ENCODE measurements at regions not wholly inside any gene's neighbourhood (a gene's known extent, or its start where the extent isn't known, plus 50 kb on each side); places are given as distances from the start of the nearest gene placed in this dataset.

DNA sequence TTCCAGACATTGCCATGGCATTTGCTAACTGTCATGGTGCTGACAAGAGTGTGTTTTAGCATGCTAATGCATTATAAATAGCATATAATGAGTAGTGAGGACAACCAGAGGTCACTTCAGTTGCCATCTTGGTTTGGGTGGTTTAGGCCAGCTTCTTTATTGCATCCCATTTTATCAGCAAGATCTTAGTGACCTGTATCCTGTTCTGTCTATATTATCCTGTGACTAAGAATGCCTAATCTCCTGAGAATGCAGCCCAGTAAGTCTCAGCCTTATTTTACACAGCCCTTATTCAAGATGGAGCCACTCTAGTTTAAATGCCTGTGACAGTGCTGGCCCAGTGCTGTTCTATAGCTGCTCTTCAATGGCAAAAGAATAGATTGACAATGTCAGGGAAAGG is 781.0 kb upstream of the ADGRB3 start:
- no peak for DNase-seq (ENCODE audit: extremely low read depth, insufficient read length)
- Histone ChIP-seq H3K27me3 (replicated peaks; ENCODE audit: control insufficient read depth, insufficient read depth, low read length) (no peaks in the 10 kb centered on the region), H3K4me3 (replicated peaks; ENCODE audit: low read depth, low read length) (no peak overlapping the region), H3K36me3 (ENCODE audit: control insufficient read depth, insufficient read depth, low read length) (no peaks in the 10 kb centered on the region)
- TF ChIP-seq, protein P1, sequence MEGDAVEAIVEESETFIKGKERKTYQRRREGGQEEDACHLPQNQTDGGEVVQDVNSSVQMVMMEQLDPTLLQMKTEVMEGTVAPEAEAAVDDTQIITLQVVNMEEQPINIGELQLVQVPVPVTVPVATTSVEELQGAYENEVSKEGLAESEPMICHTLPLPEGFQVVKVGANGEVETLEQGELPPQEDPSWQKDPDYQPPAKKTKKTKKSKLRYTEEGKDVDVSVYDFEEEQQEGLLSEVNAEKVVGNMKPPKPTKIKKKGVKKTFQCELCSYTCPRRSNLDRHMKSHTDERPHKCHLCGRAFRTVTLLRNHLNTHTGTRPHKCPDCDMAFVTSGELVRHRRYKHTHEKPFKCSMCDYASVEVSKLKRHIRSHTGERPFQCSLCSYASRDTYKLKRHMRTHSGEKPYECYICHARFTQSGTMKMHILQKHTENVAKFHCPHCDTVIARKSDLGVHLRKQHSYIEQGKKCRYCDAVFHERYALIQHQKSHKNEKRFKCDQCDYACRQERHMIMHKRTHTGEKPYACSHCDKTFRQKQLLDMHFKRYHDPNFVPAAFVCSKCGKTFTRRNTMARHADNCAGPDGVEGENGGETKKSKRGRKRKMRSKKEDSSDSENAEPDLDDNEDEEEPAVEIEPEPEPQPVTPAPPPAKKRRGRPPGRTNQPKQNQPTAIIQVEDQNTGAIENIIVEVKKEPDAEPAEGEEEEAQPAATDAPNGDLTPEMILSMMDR (IDR thresholded peaks at IDR 0.05; ENCODE audit: insufficient read depth, low read length, poor library complexity, severe bottlenecking): no peak

DNA sequence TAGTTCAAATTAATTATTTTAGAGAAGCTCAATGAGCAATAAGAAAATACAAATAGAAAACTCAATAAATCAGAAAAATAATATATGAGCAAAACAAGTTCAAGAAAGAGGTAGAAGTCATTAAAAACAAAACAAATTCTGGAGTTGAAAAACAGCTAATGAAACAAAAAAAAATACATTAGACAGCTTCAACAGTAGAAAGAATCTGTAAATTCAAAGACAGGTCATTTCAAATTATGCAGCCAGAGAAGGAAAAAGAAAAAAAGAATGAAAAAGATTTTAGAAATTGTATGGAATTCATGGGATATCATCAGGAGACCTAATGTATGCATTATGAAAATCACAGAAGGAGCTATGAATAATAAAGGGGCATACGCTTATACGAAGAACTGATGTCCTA is 795.3 kb upstream of the ADGRB3 start:
- H3K27me3 ChIP-seq (replicated peaks; ENCODE audit: control insufficient read depth, insufficient read depth, low read length): no peaks in the 10 kb centered on the region
- TF ChIP-seq, protein P1 (IDR thresholded peaks at IDR 0.05; ENCODE audit: insufficient read depth, low read length, poor library complexity, severe bottlenecking): no peak
- DNase-seq (ENCODE audit: extremely low read depth, insufficient read length): no peak
- no peak overlapping the region for H3K4me3 ChIP-seq (replicated peaks; ENCODE audit: low read depth, low read length)
- H3K36me3 ChIP-seq (ENCODE audit: control insufficient read depth, insufficient read depth, low read length): no peaks in the 10 kb centered on the region

GRCh38 chr6:67825201-67825895 is 809.7 kb upstream of the ADGRB3 start:
- H3K27me3 ChIP-seq (replicated peaks; ENCODE audit: control insufficient read depth, insufficient read depth, low read length): no peaks in the 10 kb centered on the region
- no peaks in the 10 kb centered on the region for H3K36me3 ChIP-seq (ENCODE audit: control insufficient read depth, insufficient read depth, low read length)
- no peak for DNase-seq (ENCODE audit: extremely low read depth, insufficient read length)
- TF ChIP-seq, protein P1 (IDR thresholded peaks at IDR 0.05; ENCODE audit: insufficient read depth, low read length, poor library complexity, severe bottlenecking): no peak
- no peak overlapping the region for H3K4me3 ChIP-seq (replicated peaks; ENCODE audit: low read depth, low read length)

DNA sequence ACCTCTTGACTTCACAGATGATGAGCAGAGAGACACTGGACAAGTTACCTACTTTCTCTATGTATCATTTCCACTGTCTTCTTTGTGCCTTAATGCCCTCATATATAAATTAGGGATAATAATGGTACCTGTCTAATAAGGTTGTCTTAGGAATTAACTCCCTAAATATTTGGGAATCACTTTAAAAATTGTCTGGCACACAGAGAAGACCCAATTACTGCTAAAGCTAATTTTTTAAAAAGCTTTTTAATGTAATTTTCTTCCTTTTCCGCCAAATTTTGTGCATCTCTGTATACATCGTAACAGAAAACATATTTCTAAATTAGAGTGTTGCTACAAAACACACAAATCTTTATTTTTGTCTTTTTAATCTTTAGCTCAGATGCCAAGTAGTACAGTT is 816.8 kb upstream of the ADGRB3 start:
- DNase-seq (ENCODE audit: extremely low read depth, insufficient read length): no peak
- TF ChIP-seq, protein P1 (IDR thresholded peaks at IDR 0.05; ENCODE audit: insufficient read depth, low read length, poor library complexity, severe bottlenecking): no peak
- Histone ChIP-seq H3K4me3 (replicated peaks; ENCODE audit: low read depth, low read length) (no peak overlapping the region), H3K36me3 (ENCODE audit: control insufficient read depth, insufficient read depth, low read length) (no peaks in the 10 kb centered on the region), H3K27me3 (replicated peaks; ENCODE audit: control insufficient read depth, insufficient read depth, low read length) (no peaks in the 10 kb centered on the region)

DNA sequence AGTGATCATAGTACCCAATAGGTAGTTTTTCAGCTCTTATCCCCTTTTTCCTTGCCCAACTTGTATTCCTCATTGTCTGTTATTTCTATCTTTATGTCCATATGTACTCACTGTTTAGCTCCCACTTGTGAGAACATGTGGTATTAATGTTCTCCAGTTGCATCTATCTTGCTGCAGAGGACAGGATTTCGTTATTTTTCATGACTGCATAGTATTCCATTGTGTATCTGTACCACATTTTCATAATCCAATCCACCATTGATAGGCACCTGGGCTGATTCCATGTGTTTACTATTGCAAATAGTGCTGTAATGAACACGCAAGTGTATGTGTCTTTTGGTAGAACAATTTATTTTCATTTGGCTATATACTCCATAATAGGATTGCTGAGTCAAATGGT is 819.5 kb upstream of the ADGRB3 start:
- DNase-seq (ENCODE audit: extremely low read depth, insufficient read length): no peak
- Histone ChIP-seq H3K36me3 (ENCODE audit: control insufficient read depth, insufficient read depth, low read length) (no peaks in the 10 kb centered on the region), H3K4me3 (replicated peaks; ENCODE audit: low read depth, low read length) (no peak overlapping the region), H3K27me3 (replicated peaks; ENCODE audit: control insufficient read depth, insufficient read depth, low read length) (no peaks in the 10 kb centered on the region)
- TF ChIP-seq, protein P1 (IDR thresholded peaks at IDR 0.05; ENCODE audit: insufficient read depth, low read length, poor library complexity, severe bottlenecking): no peak

DNA sequence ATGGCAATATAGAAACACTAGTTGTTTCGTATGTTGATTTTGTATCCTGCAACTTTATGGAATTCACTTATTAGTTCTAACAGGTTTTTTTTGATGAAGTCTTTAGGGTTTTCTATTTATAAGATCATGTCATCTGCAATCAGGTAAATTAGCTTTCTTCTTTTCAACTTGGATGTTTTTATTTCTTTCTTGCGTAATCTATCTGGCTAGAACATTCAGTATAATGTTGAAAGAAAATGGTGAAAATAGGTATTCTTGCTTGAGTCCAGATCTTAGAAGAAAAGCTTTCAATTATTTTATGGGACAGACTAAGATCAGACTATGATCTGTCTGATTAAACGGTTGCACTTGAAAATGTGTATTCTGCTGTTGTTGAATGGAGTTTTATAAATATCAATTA is 820.8 kb upstream of the ADGRB3 start:
- Histone ChIP-seq H3K27me3 (replicated peaks; ENCODE audit: control insufficient read depth, insufficient read depth, low read length) (no peaks in the 10 kb centered on the region), H3K4me3 (replicated peaks; ENCODE audit: low read depth, low read length) (no peak overlapping the region), H3K36me3 (ENCODE audit: control insufficient read depth, insufficient read depth, low read length) (no peaks in the 10 kb centered on the region)
- TF ChIP-seq, protein P1 (IDR thresholded peaks at IDR 0.05; ENCODE audit: insufficient read depth, low read length, poor library complexity, severe bottlenecking): no peak
- no peak for DNase-seq (ENCODE audit: extremely low read depth, insufficient read length)
